H1 (cell line): ENCODE measurements at regions not wholly inside any gene's neighbourhood (a gene's known extent, or its start where the extent isn't known, plus 50 kb on each side); places are given as distances from the start of the nearest gene placed in this dataset.

ENCODE experiments used
- BCL11A ChIP-seq, 2 experiments: IDR thresholded peaks; one replicate each; pipeline ENCODE4 v1.6.1; 2011; ENCODE audit warnings: low read depth in 2 of 2, low read length in 2 of 2, mild to moderate bottlenecking in 2 of 2
- SP4 ChIP-seq: IDR thresholded peaks from 2 replicates; pipeline ENCODE4 v1.6.1; 2012; ENCODE audit warnings: low read length, inconsistent platforms
- ZNF274 ChIP-seq: IDR thresholded peaks from 2 replicates; pipeline ENCODE4 v1.7.0; 2012; ENCODE audit warnings: low read length, borderline replicate concordance; ENCODE audit errors: extremely low read depth

GRCh38 chr18:78767648-78768071 lies 212.0 kb upstream of the SALL3 start:
- TF ChIP-seq SP4 (no peak), BCL11A (IDR thresholded peaks at IDR 0.05; ENCODE audit: low read depth in 2 of 2, low read length in 2 of 2) (no peak), ZNF274 (no peak)
